HepG2 (cell line): ENCODE measurements at regions not wholly inside any gene's neighbourhood (a gene's known extent, or its start where the extent isn't known, plus 50 kb on each side); places are given as distances from the start of the nearest gene placed in this dataset.

Source experiments
- CBX2 ChIP-seq, 2 experiments: fragments of 200-600 bp in 1 of 2; sonication (generic); formaldehyde crosslinking in 1 of 2; IDR thresholded peaks; 2 replicates each; pipeline versions ENCODE4 v1.7.0 to v1.8.1; 2018 to 2022; ENCODE audit warnings: low read depth in 2 of 2, low read length in 1 of 2, mild to moderate bottlenecking in 1 of 2, missing genetic modification reagents in 1 of 2
- HNRNPLL ChIP-seq: fragments of 200-400 bp; formaldehyde crosslinking; IDR thresholded peaks from 2 replicates; pipeline ENCODE4 v1.6.1; 2017; ENCODE audit warnings: mild to moderate bottlenecking, low read depth, low read length; ENCODE audit not compliant: poor library complexity, severe bottlenecking
- NFATC3 ChIP-seq: sonication (generic); formaldehyde crosslinking; IDR thresholded peaks from 2 replicates; pipeline ENCODE4 v1.5.1; 2020; ENCODE audit warnings: mild to moderate bottlenecking, missing genetic modification reagents
- POLR2A ChIP-seq, 2 experiments: IDR thresholded peaks; 2 replicates each; pipeline ENCODE4 v1.6.1; 2011; ENCODE audit warnings: low read depth in 2 of 2, low read length in 2 of 2, mild to moderate bottlenecking in 1 of 2, moderate library complexity in 1 of 2; ENCODE audit not compliant: insufficient read depth in 1 of 2
- ZSCAN9 ChIP-seq: IDR thresholded peaks from 2 replicates; pipeline ENCODE4 v1.6.1; 2016; ENCODE audit warnings: borderline replicate concordance
- TF ChIP-seq, protein P1 (sequence below): sonication (generic); formaldehyde crosslinking; IDR thresholded peaks from 2 replicates; pipeline ENCODE4 v1.4.0; 2020; ENCODE audit warnings: missing genetic modification reagents
- TF ChIP-seq, protein P2 (sequence below): sonication (generic); formaldehyde crosslinking; IDR thresholded peaks from 2 replicates; pipeline ENCODE4 v1.5.0; 2020; ENCODE audit warnings: mild to moderate bottlenecking, missing genetic modification reagents, moderate library complexity

DNA sequence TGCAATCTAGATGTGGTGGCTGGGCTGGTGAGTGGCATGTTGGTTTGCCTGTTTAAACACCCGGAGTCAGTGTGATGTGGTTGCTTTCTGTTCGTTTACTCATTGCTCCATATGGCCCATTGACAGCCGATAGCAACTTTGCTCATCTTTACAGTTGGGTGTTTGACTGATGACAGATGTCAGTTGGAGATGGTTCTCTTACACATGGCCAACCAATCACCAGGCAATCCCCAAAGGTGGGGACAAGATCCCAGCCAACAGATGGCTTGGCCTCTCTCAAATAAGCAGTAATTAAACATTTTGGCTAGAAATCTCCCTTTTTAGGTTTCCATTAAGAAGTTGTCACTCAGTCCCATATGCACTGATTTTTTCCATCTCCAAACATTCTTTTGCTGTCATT, 497.1 kb upstream of the ARGLU1 start:
- no peak for TF ChIP-seq ZSCAN9
- TF ChIP-seq, protein P1, sequence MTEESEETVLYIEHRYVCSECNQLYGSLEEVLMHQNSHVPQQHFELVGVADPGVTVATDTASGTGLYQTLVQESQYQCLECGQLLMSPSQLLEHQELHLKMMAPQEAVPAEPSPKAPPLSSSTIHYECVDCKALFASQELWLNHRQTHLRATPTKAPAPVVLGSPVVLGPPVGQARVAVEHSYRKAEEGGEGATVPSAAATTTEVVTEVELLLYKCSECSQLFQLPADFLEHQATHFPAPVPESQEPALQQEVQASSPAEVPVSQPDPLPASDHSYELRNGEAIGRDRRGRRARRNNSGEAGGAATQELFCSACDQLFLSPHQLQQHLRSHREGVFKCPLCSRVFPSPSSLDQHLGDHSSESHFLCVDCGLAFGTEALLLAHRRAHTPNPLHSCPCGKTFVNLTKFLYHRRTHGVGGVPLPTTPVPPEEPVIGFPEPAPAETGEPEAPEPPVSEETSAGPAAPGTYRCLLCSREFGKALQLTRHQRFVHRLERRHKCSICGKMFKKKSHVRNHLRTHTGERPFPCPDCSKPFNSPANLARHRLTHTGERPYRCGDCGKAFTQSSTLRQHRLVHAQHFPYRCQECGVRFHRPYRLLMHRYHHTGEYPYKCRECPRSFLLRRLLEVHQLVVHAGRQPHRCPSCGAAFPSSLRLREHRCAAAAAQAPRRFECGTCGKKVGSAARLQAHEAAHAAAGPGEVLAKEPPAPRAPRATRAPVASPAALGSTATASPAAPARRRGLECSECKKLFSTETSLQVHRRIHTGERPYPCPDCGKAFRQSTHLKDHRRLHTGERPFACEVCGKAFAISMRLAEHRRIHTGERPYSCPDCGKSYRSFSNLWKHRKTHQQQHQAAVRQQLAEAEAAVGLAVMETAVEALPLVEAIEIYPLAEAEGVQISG = no peak
- TF ChIP-seq NFATC3 = no peak
- TF ChIP-seq, protein P2, sequence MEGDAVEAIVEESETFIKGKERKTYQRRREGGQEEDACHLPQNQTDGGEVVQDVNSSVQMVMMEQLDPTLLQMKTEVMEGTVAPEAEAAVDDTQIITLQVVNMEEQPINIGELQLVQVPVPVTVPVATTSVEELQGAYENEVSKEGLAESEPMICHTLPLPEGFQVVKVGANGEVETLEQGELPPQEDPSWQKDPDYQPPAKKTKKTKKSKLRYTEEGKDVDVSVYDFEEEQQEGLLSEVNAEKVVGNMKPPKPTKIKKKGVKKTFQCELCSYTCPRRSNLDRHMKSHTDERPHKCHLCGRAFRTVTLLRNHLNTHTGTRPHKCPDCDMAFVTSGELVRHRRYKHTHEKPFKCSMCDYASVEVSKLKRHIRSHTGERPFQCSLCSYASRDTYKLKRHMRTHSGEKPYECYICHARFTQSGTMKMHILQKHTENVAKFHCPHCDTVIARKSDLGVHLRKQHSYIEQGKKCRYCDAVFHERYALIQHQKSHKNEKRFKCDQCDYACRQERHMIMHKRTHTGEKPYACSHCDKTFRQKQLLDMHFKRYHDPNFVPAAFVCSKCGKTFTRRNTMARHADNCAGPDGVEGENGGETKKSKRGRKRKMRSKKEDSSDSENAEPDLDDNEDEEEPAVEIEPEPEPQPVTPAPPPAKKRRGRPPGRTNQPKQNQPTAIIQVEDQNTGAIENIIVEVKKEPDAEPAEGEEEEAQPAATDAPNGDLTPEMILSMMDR (CRISPR knock-in tag) = no peak
- no peak for TF ChIP-seq CBX2 (IDR thresholded peaks at IDR 0.05; ENCODE audit: low read depth, low read length)
- no peak for TF ChIP-seq CBX2 (CRISPR knock-in tag; IDR thresholded peaks at IDR 0.05; ENCODE audit: low read depth)
- no peak for TF ChIP-seq POLR2A (IDR thresholded peaks at IDR 0.05; ENCODE audit: insufficient read depth in 1 of 2, low read depth in 2 of 2, low read length in 2 of 2)
- TF ChIP-seq HNRNPLL = no peak
